HG03175 (cell line): ENCODE measurements at regions not wholly inside any gene's neighbourhood (a gene's known extent, or its start where the extent isn't known, plus 50 kb on each side); places are given as distances from the start of the nearest gene placed in this dataset.

Source experiments
- ATAC-seq: cut with Tn5 transposase; IDR thresholded peaks from one replicate; pipeline ENCODE4 v1.9.1; 2021; ENCODE audit warnings: mild to moderate bottlenecking, moderate library complexity; ENCODE audit not compliant: unreplicated experiment

DNA sequence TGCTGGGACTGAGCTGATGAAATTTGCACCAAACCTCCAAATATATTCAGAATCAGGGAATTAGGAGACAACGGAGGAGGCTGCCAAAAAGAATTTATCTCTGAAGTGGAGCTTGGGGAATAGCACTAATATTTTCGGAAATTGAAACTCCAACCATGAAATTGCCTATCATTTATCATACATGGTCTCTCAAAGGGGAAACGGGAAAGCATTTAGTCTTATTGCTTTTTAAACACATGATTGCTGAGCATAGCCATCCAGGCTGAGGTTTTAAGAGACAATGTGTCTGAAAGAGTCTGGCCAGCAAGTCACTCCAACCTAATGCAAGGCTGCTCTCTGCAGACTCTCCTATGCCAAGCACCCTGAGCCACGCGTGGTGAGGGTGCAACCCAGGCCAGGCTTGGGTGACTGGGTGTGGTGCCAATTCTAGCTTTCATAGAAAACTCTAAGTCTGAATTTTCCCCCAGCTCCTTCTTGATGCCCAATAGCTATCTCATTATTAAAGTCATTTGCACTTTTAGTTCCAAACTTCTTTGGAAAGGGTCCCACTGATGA, 200.2 kb downstream of the RPLP1 start:
- ATAC-seq: no peak

DNA sequence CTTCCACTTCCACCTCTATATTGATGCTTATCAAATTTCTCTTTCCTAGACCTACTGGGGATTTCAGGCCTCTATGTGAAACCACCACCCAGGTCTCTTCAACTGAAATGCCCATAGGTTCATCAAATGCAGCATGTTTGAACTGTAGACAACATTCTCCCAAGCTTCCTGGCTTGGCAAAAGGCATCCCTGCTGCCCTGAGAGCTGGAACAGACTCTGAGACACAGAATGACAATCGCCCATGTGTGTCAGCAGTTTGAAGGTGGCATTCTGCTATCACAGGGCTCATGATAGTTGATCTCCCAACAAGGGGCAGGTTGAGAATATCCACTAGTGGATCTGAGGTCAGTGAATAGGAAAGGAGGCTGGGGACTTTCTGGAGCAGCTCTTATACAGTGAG, 200.7 kb downstream of the RPLP1 start:
- no peak for ATAC-seq

DNA sequence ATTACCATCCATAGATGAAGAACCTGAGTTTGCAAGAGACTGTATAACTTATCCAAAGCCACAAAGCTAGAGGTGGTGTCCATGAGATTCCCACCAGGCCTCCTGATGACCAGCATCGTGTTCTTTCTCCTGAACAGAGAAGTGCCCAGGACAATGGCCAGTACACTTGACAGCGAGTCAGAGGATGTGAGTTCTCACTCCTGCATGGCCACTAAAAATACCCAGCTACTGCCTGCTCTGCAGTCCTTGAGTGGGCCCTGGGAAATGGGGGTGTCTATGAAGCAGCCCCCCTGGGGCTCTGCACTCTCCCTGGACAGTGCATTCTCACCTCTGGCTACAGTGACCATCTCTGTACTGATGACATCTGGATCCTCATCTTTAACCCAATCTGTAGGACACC, 201.2 kb downstream of the RPLP1 start:
- ATAC-seq: no peak

DNA sequence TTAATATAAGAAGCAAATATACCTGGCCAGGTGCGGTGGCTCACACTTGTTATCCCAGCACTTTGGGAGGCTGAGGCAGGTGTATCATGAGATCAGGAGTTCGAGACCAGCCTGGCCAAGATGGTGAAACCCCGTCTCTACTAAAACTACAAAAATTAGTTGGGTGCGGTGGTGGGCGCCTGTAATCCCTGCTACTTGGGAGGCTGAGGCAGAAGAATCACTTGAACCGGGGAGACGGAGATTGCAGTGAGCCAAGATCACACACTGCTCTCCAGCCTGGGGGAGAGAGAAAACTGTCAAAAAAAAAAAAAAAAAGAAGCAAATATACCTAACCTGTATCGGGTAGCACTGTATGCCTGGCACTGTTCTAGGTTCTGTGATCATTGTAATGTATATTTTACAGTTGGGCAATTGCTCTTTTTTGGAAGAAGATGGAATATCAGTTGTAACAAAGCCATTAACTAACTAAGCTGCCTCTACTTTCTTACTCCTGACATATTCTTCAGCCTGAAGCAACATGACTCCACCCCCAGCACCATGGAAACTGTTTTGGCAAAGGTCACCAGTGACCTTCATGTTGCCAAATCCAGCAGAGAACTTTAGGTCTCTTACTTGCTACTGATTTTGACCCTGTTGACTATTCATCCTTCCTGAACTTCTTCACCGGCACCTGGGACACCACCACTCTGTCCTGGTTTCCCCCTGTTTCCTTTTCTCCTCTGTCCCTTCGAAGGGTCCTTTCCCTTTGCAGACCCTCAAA, 203.8 kb downstream of the RPLP1 start:
- no peak for ATAC-seq

DNA sequence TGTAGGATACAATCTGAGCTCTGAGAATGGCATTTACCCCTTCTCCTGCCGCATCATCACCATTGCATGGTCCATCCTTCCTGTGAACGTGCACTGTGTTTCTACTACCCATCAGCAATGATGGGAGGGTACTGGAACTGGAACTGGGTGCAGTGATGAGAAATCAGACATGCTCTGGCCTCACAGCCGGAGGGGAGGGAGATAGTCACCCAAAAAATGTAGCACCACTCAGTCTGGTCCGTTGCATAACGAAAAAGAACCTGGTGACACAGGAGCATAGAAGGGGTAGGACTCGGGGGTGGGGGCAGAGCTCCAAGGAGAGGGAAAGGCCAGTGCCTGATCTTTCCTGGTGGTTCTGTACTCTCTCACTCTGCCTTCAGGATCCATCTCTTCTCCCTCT, 205.0 kb downstream of the RPLP1 start:
- no peak for ATAC-seq

DNA sequence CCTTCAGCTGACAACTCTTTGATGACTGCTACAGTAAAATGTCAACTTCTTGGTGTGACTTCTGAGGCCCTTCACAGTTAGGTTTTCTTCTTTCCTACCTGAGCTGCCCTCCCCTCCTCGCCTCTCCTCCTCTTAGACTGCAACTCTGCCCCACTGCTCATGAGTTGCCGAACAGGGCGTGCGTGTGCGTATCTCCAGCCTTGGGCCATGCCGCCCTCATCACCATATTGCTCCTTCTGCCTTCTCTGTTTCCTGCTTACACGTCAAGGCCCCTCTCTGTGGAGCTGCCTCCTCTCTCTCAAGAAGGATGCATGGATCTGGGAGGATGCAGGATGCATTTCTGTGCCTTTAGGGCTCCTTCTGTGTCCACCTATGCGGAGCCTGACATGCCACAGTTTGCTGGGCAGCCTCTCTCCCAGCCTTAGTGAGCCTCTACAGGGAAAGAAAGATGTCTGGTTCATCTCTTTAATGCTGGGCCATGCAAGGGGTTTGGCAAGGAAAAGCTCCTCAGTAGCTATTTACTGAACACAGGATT, 205.9 kb downstream of the RPLP1 start:
- no peak for ATAC-seq

DNA sequence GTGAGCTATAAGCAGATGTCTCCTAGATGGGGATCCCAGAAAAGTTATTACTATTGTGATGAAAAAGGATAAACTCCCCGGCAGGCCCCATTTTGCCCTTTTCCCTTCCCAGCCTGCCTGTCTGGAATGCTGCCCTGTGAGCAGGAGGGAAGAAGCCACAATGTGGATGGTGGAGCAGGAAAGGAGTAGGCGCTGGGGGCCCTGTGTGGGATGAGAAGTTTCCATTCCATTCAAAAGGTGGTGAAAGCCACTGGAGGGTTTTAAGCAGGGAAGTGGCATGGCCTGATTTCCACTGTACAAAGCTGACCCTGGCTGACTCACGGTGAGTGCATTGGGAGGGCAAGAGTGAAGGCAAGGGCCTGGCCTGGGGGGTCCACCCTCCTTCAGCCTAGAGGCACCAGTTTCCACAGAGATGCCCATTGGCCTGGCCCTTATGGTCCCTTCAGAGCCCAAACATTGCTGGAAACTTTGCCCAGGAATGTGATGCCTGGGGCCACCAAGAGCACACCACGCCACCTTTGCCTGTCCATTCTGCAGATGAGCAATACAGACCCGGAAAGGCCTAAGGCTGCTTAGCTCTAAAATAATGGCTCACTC, 206.9 kb downstream of the RPLP1 start:
- ATAC-seq: no peak

DNA sequence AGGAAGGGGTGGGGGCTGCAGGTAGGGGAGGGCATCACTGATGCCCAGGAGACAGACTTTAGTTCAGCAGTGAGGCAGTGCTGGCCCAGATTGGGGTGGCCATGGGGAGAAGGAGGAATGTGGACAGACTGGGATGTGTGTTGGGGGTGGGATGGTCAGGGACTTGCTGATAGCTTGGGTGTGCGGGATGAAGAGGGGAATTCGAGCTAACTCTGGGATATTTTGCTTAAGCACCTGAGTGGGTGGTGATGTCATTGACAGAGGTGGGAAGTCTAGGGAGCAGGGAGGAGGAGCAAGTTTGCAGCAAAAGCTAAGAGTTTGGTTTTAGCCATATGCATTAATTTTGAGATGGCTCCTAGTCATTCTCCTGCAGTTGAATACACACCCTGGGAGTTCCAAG, 207.5 kb downstream of the RPLP1 start:
- no peak for ATAC-seq

DNA sequence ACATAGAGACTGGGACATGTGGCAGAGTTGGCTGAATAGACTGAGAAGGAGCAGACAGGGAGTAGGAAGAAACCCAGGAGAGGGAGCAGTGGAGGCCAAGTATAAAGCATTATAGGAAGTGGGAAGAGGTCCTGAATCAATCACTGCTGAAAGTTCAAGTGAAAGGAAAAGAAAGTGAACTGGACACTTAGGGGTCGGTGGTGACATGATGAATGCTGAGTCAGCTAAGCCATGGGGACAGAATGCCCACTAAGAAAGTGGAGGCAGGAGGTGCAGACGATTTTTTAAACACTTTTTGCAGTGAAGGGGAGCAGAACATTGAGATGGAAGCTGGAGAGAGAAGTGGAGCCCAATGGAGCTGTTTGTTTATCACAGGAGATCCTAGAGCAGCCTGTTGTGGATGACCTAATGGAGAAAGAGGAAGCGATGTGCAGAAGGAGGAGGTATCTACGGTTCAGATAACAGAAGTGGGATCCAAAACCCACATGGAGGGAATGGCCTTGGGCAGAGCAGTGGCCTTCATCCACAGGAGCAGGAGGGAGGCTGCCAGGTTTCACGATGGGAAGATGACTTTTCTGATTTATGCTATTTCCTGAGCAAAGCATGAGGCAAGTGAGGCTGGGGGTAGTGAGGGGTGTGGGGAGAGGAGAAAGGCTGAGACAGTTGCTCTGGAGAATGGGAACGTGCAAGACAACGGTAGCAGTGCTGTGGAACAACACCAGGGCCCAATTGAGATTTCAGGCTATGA, 208.2 kb downstream of the RPLP1 start:
- ATAC-seq: no peak

DNA sequence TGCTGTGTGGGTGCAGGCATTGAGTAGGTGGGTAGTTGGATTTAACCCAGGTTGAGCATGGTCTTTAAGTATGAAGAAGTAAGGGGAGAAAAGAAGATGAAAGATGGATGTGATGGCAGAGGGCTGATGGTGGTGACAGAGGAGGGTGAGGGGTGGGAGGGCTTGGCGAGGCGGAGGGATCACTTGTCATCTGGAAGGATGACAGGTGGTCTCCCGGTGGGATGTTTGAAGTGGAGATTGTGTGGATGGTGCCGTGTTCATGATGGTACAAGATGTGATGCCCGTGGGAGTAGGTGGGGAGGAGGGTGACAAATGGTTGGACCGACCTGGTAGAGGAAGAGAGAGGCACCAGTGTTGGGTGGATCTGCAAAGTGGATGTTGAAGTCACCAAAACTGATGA, 208.8 kb downstream of the RPLP1 start:
- no peak for ATAC-seq

DNA sequence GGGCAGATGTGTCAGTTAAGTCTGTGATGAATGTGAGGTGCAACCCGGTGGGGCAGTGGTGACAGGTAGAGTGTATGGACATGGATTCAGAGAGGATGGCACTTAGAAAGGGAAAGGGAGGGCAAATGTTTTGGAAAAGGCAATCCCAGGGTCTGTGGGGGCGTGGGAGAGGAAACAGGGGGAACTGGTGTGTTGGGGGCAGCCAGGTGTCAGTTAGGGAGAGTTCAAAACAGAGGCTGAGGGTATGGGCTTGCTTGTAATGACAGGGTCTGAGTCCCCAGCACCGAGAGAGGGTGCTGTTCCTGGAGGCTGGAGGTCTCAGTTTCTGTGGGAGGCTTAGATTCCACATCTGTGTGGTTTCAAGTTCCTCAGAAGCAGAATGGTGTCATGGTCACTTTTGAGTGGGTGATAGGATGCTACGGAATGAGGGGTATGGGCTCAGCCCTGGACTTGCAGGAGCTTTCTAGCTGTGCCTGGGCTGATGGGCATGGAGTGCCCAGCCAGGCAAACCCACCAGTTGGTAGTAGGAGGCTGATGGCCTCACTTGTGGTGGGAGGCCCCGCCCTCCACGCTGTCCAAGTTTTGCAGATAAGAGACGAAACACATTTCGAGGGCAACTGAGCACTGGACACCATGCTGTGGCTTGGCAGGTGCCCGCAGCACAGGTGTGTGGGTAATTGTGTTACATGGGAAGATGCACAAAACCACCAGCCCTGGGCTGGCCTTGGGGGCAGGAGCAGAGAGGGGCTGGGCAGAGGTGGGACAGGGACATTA, 209.4 kb downstream of the RPLP1 start:
- no peak for ATAC-seq

DNA sequence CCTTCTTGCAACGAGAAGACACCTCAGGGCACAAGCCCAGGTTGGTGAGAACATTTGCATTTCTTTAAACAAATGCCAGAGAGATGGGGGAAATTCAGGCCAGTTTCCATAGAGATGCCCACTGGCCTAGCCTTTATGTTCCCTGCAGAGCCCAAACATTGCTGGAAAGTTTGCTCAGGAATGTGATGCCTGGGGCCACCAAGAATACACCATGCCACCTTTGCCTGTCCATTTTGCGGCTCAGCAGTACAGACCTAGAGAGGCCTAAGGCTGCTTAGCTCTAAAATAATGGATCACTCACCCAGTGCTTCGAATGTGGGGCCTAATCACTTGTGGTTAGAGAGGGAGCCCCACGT, 210.0 kb downstream of the RPLP1 start:
- ATAC-seq: no peak

DNA sequence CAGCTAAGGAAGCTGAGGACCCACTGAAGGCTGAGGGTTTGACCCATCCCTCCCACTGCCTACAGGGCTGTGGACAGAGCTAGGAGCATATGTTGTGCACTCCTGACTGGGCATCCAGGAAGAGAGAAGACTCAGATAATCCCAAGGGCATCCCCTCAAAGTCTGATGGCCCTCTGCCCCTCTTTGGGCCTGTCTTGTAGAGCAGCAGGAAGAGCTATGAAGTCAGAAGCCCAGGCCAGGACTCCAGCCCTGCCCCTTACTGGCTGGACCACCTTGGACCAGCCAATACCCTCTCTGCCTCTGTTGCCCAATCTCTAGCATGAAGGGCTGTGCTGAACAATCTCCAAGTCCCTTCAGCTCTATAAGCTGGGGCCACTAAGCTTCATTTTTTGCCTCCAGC, 210.8 kb downstream of the RPLP1 start:
- no peak for ATAC-seq

DNA sequence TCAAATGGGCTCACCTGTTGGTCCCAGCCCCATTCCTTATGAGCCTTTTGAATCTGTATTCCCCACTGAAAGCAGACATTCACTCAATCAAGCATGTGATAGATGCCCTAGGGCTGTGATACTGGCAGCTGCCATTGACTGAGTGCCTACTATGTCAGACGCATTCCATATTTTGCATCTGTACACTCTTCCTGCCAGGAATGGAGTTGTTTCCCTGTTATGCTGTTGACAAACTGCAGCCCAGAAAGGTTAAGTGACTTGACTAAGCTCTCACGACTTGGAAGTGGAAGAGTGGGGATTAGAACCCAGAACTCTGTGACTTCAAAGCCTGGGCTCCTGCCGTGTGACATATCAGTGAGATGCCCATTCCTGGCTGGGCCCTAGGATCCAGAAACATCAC, 211.4 kb downstream of the RPLP1 start:
- ATAC-seq: no peak

DNA sequence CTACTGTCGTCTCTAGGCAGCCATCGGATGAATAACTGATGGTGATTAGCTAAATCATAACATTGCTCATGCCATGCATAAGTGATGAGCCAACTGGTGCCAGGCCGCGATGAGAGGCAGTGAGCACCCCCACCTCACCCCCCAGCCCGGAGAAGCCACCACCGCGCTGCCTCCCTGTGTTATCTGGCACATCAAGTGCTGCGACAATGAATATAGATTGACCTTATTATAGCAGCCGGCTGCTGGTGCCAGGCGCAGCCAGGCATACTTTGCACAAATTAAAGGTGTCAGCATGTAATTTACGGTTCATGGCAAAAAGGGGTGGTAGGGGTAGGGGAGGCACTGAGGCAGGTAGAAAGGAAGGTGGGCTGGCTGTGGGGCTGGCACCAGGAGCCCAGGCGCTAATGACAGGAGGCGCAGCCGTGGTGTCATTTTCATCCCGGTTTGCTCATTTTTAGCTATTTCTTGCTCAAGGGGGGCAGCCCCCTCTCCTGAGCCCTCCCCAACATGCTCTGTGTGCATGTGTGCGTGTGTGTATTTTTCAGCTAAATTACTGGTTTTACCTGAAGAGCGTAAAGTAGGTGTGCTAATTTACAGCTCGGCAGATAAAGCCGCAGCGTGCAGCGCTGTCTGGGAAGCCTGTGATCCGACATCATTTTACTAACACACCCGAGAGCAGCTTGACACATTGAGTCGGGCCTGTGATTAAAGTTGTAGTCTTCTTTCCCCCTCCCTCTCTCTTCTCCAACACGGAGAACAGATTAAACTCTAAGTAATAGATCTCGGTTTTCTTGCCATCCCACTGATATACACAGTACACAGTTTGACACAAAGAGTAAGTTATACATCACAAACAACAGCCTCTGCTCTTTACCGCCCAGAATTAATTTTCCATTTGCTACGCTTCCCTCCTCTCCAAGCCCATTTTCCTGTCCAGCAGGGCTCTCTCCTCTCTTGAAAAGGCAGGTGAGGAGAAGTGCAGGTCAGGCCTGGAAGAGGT, 212.3 kb downstream of the RPLP1 start:
- ATAC-seq: no peak

DNA sequence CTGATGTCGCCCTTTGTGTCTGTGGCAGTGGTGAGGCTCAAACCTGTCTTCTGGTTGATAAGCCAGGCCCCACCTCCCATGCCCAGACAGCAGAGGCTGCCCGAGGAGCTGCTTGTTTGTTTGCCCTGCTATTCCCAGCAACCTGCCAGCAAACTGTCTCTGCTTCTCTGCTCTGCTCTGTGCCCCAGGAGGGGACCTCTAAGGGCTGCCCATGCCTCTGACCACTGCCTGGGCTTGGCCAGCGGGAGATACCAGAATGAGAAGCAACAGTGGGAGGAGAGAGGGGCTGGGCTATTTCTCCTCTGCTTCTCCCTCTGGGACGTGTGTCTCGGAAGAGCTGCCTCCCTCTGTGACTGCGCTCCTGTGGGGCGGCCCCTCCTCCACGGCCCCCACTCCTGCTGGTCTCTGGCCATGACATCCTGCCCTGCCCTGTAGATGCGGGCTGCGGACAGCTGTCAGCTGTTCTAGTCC, 213.1 kb downstream of the RPLP1 start:
- ATAC-seq: no peak

DNA sequence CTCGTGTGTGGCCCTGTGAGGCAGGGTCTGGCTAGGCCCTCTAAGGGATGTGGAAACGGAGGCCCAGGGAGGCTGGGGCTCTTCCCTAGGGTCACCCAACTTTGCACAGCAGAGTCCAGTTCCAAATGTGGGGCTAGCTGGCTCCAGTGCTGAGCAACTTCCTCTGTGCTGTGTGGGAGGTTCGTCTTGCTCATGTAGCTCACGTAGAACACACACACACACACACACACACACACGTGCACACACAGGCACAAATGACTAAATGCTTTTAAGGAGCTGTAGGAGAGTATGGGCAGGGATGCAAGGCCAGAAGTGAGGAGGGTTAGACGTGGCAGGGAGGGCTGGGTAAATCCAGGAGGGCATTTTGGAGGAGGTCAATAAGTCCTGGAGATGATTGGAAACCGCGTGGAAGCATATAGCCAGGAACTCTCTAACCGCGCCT, 213.8 kb downstream of the RPLP1 start:
- ATAC-seq: peak; percentile 7

DNA sequence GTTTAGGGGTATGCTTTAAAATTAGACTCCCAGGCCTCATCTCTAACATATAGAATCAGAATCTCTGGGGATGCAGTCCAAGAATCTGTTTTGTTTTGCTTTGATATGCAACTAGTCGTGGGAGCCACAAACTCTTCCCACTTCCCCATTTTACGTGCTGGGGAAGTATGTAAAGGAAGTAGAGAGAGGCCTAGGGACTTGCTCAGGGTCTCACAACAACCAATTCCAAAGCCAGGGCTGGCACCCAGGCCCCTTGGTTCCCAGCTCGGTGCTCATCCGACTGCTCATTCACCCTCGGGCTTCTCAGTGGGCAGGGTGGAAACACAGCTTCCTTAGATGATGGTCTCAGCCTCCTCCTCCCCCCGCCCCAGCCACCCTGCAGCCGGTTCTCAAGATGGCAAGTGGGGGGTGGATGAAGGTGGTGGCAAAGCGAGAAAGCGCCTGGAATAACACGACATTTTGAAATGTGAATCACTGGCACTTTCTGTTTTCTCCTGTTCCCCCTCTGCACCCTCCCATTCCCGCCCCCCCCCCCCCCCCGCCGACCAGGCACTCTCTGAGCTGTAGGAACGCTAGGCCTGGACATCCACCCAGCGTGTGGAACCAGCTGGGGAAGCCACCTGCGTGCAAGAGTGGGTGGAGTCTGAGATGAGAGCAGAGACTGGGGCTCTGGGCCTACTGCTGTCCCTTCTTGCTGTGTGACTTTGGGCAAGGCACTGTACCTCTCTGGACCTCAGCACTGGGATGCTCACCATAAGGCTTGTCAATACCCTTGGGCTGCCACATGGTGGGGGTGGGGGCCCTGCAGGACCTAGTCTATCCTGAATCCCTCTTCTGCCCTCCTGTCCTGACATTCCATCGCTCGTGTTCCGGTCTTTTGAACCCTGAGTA, 214.5 kb downstream of the RPLP1 start:
- ATAC-seq: peak; percentile 38
